Osteocyte (in vitro differentiated cells): ENCODE measurements at regions not wholly inside any gene's neighbourhood (a gene's known extent, or its start where the extent isn't known, plus 50 kb on each side); places are given as distances from the start of the nearest gene placed in this dataset.

Experiments used
- DNase-seq: peaks from one replicate; pipeline ENCODE4 v3.0.0; 2021; ENCODE audit warnings: mixed read lengths; ENCODE audit not compliant: unreplicated experiment; ENCODE audit errors: extremely low spot score
- H3K27ac Mint-ChIP-seq: one replicate; pipeline ENCODE4 v1.8.0; 2021; ENCODE audit warnings: mild to moderate bottlenecking, mixed read lengths; ENCODE audit not compliant: unreplicated experiment
- H3K27me3 Mint-ChIP-seq: one replicate; pipeline ENCODE4 v1.8.0; 2021; ENCODE audit warnings: mixed read lengths; ENCODE audit not compliant: unreplicated experiment
- H3K36me3 Mint-ChIP-seq: one replicate; pipeline ENCODE4 v1.8.0; 2021; ENCODE audit warnings: mixed read lengths; ENCODE audit not compliant: unreplicated experiment
- H3K4me1 Mint-ChIP-seq: one replicate; pipeline ENCODE4 v1.8.0; 2021; ENCODE audit warnings: mixed read lengths; ENCODE audit not compliant: unreplicated experiment
- H3K4me3 Mint-ChIP-seq: one replicate; pipeline ENCODE4 v1.8.0; 2021; ENCODE audit warnings: mild to moderate bottlenecking, moderate library complexity, mixed read lengths; ENCODE audit not compliant: unreplicated experiment
- H3K9me3 Mint-ChIP-seq: one replicate; pipeline ENCODE4 v1.8.0; 2021; ENCODE audit warnings: mixed read lengths; ENCODE audit not compliant: unreplicated experiment
- CTCF ChIP-seq: fragments of 200-600 bp; sonication (generic); IDR thresholded peaks from 2 replicates; pipeline ENCODE4 v1.5.0; 2021; ENCODE audit warnings: antibody characterized with exemption, mild to moderate bottlenecking, moderate library complexity

DNA sequence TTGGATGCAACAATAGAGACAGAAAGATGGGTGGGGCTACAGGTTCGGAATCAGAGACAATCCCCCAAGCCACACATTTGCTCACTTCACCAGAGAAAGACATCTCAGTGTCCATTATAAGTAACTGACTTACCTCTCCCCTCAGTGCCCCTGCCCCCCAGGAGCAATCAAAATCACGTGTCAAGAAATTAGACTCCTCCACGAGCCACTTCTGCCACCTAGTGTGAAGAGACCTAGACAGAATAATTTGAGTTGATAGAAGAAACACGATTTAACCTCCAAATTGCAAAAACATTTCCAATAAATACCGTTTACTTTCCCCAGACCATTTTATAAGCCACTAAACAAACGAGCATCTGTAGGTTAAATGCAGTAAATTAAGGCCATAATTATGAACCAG lies 123.2 kb downstream of the SLC30A10 start:
- H3K27ac Mint-ChIP-seq = no peak overlapping the region
- DNase-seq = no peak
- no peaks in the 10 kb centered on the region for H3K4me1 Mint-ChIP-seq
- H3K36me3 Mint-ChIP-seq = no peaks in the 10 kb centered on the region
- H3K27me3 Mint-ChIP-seq = peaks cover 5% of the 10 kb centered on the region
- no peak for TF ChIP-seq CTCF
- no peak overlapping the region for H3K4me3 Mint-ChIP-seq
- no peaks in the 10 kb centered on the region for H3K9me3 Mint-ChIP-seq

- Mint-ChIP-seq H3K36me3 (no peaks in the 10 kb centered on the region), H3K9me3 (no peaks in the 10 kb centered on the region), H3K4me3 (no peak overlapping the region), H3K27me3 (no peaks in the 10 kb centered on the region), H3K27ac (no peak overlapping the region), H3K4me1 (peaks cover 7% of the 10 kb centered on the region)
- no peak for TF ChIP-seq CTCF
- no peak for DNase-seq
Measured at GRCh38 chr1:219801156-219801820, 127.1 kb downstream of the SLC30A10 start.

DNA sequence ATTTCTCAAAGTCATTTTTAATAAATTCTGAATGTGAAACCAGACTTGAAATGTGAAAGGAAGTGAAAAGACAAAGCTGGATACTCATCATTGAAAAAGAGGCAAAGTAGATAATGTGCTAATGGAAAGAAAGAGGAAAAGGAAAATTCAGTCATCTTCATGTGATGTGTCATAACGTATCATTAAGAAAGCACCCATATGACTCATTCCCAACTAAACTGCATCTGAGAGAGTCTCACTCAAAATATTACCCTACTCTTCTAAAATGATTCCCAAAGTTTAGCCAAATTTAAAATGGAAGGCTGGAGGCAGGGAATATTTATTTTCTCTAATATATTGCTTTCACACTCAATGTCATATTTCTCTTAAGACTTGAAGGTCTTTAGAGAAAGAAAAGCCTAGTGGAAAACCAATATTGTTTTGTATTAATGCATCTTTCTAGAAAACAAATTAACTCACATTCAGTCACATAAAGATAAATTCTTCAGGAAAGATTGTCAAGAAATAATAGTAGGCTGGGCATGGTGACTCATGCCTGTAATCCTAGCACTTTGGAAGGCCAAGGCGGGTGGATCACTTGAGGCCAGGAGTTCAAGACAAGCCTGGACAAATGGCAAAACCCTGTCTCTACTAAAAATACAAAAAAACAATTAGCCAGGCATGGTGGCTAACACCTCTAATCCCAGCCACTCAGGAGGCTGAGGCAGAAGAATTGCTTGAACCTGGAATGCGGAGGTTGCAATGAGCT lies 129.9 kb downstream of the SLC30A10 start:
- H3K4me3 Mint-ChIP-seq = no peak overlapping the region

GRCh38 chr1:219797683-219798082 lies 130.7 kb downstream of the SLC30A10 start:
- no peak for DNase-seq
- no peak for TF ChIP-seq CTCF
- H3K9me3 Mint-ChIP-seq = no peaks in the 10 kb centered on the region
- no peaks in the 10 kb centered on the region for H3K27me3 Mint-ChIP-seq
- H3K4me1 Mint-ChIP-seq = peaks cover 8% of the 10 kb centered on the region
- H3K27ac Mint-ChIP-seq = no peak overlapping the region
- H3K4me3 Mint-ChIP-seq = no peak overlapping the region
- no peaks in the 10 kb centered on the region for H3K36me3 Mint-ChIP-seq

More for the DNA sequence above, 129.9 kb downstream of the SLC30A10 start:
- Mint-ChIP-seq H3K27ac (no peak overlapping the region), H3K4me1 (peaks cover 7% of the 10 kb centered on the region), H3K36me3 (no peaks in the 10 kb centered on the region), H3K9me3 (no peaks in the 10 kb centered on the region), H3K27me3 (no peaks in the 10 kb centered on the region)
- TF ChIP-seq CTCF = no peak
- no peak for DNase-seq

DNA sequence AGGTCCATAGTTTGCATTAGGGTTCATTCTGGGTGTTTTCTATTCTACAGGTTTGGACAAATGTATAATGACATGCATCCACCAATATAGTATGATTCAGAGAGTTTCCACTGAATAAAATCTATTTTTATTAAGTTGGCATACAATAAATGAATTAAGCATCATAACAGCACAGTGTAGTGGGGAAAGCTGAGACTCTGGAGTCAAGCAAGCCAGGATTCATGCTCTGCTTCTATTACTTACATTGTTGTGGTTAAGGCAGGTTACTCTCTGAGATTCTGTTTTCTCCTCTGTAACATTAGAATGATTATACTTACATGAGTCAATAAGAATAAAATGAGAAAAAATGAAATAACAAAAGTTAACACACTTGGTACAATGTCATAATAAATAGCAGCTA lies 131.3 kb downstream of the SLC30A10 start:
- TF ChIP-seq CTCF = no peak

More for the DNA sequence above, 131.3 kb downstream of the SLC30A10 start:
- Mint-ChIP-seq H3K9me3 (no peaks in the 10 kb centered on the region), H3K36me3 (no peaks in the 10 kb centered on the region), H3K4me1 (peaks cover 11% of the 10 kb centered on the region), H3K4me3 (no peak overlapping the region), H3K27ac (no peak overlapping the region), H3K27me3 (no peaks in the 10 kb centered on the region)
- no peak for DNase-seq
